ENCODE measurements at regions not wholly inside any gene's neighbourhood (a gene's known extent, or its start where the extent isn't known, plus 50 kb on each side); places are given as distances from the start of the nearest gene placed in this dataset.

DNA sequence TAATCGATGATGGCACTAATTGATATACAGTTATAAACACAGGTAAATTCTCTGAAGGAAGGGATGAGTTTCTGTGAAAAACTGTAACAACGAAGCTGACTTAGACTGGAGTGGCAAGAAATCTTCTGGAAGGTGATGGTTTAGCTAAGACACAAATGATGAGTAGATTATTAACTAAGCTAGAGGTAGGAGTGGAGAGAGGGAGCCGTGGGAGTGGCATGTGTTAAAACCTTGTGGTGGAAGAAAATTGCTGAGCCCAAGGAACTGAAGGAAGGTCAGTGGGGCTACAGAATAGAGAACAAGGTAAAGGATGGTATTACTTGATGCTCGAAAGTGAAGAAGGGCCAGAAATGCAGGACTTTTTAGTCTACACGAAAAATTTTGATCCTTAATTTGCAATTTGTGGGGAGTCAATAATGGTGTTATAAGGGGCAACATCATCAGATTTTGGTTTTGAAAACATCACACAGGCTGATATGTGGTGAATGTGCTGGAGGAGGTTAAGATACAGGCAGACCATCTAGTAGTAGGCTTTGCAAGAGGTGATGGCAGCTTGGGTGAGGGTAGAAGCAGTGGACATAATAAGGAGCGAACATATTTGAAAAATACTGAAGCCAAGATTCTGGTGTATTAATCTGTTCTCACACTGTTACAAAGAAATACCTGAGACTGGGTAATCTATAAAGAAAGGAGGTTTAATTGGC lies 93.8 kb downstream of the S1PR1 start:
- TF ChIP-seq EZH2 (IDR thresholded peaks at IDR 0.05; ENCODE audit: borderline replicate concordance, low read depth, low read length, severe bottlenecking) (no peak), POLR2A (IDR thresholded peaks at IDR 0.05; ENCODE audit: low read depth, low read length) (no peak), JUN (IDR thresholded peaks at IDR 0.05; ENCODE audit: borderline replicate concordance, insufficient read depth, insufficient read length, low read depth) (no peak), MYC (IDR thresholded peaks at IDR 0.05; ENCODE audit: low read depth, low read length) (no peak), FOS (IDR thresholded peaks at IDR 0.05; ENCODE audit: borderline replicate concordance, insufficient read depth, low read length) (no peak), GATA2 (IDR thresholded peaks at IDR 0.05; ENCODE audit: insufficient read depth, insufficient read length, low read depth, low read length) (no peak), POLR2AphosphoS5 (IDR thresholded peaks at IDR 0.05; ENCODE audit: insufficient read depth, low read depth, low read length) (no peak)
- TF ChIP-seq, protein P1, sequence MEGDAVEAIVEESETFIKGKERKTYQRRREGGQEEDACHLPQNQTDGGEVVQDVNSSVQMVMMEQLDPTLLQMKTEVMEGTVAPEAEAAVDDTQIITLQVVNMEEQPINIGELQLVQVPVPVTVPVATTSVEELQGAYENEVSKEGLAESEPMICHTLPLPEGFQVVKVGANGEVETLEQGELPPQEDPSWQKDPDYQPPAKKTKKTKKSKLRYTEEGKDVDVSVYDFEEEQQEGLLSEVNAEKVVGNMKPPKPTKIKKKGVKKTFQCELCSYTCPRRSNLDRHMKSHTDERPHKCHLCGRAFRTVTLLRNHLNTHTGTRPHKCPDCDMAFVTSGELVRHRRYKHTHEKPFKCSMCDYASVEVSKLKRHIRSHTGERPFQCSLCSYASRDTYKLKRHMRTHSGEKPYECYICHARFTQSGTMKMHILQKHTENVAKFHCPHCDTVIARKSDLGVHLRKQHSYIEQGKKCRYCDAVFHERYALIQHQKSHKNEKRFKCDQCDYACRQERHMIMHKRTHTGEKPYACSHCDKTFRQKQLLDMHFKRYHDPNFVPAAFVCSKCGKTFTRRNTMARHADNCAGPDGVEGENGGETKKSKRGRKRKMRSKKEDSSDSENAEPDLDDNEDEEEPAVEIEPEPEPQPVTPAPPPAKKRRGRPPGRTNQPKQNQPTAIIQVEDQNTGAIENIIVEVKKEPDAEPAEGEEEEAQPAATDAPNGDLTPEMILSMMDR (IDR thresholded peaks at IDR 0.05; ENCODE audit: extremely low read depth in 1 of 2, insufficient read depth in 1 of 2, low read depth in 1 of 2, low read length in 2 of 2): no peak
- TF ChIP-seq, protein P2, sequence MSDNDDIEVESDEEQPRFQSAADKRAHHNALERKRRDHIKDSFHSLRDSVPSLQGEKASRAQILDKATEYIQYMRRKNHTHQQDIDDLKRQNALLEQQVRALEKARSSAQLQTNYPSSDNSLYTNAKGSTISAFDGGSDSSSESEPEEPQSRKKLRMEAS (IDR thresholded peaks at IDR 0.05; ENCODE audit: insufficient read depth, insufficient read length): no peak
- H3K4me2 ChIP-seq (ENCODE audit: insufficient read depth, low read length): no peak overlapping the region
- dilution Hi-C loops (cut with MboI; ENCODE audit: extremely low pct_ligation_motif_present, low sequenced_read_pairs): no loop called here
- FAIRE-seq (no peak), DNase-seq (ENCODE audit: low read depth, low spot score) (no peak)
- no peaks in the 10 kb centered on the region for H3K79me2 ChIP-seq (ENCODE audit: control insufficient read depth, insufficient read depth, low read length)
- no peak overlapping the region for H3K27ac ChIP-seq (ENCODE audit: insufficient read depth, low read depth, low read length)
- H3K4me1 ChIP-seq (ENCODE audit: control insufficient read depth, extremely low read depth, insufficient read depth, low read length): no peaks in the 10 kb centered on the region
- no peak overlapping the region for H3K9ac ChIP-seq (replicated peaks; ENCODE audit: extremely low read depth, insufficient read depth, low read length)
- H3K9me3 ChIP-seq (replicated peaks; ENCODE audit: control insufficient read depth, insufficient read depth, low read length): no peaks in the 10 kb centered on the region
- CTCF ChIA-PET: interaction anchor here (0.9 kb wide), 1 partner anchor 21 kb away, joined by 4 read pairs; no protein-coding TSS in a partner anchor
- no peak overlapping the region for H2AFZ ChIP-seq (ENCODE audit: low read depth, low read length)
- H4K20me1 ChIP-seq (replicated peaks; ENCODE audit: control insufficient read depth, extremely low read depth, insufficient read depth, low read length): no peaks in the 10 kb centered on the region
- H3K36me3 ChIP-seq (ENCODE audit: control insufficient read depth in 2 of 2, extremely low read depth in 1 of 2, insufficient read depth in 2 of 2, low read length in 2 of 2): no peaks in the 10 kb centered on the region
- intact Hi-C loops (cut with micrococcal nuclease): no loop called here
- POLR2A ChIA-PET: no interaction called here
- H3K4me3 ChIP-seq (replicated peaks in 1 of 3; ENCODE audit: insufficient read depth in 1 of 3, low read depth in 1 of 3, low read length in 3 of 3): no peak overlapping the region
- BruUV-seq (replicated peaks): no TSS peak
- peaks cover 3 to 5% of the 10 kb centered on the region in 2 experiments for H3K27me3 ChIP-seq (ENCODE audit: control insufficient read depth in 2 of 2, insufficient read depth in 2 of 2, low read length in 2 of 2)
- no peaks in the 10 kb centered on the region for H3K9me1 ChIP-seq (replicated peaks; ENCODE audit: control insufficient read depth, extremely low read depth, insufficient read depth, low read length)
